ENCODE measurements at regions not wholly inside any gene's neighbourhood (a gene's known extent, or its start where the extent isn't known, plus 50 kb on each side); places are given as distances from the start of the nearest gene placed in this dataset.
"Not testable (repeated sequence)": the region's sequence is repeated elsewhere in the genome, so short reads cannot be mapped to it uniquely, and the experiment has no call there.

- no peak overlapping the region for H3K27ac Mint-ChIP-seq
- no peak for DNase-seq (ENCODE audit: low spot score)
- H3K9me3 Mint-ChIP-seq = no peaks in the 10 kb centered on the region
- H3K27me3 Mint-ChIP-seq (ENCODE audit: low read depth) = no peaks in the 10 kb centered on the region
- H3K4me3 Mint-ChIP-seq (ENCODE audit: low read depth) = no peak overlapping the region
- H3K36me3 Mint-ChIP-seq (ENCODE audit: low read depth) = no peaks in the 10 kb centered on the region
- no peaks in the 10 kb centered on the region for H3K4me1 Mint-ChIP-seq (ENCODE audit: low read depth)
- intact Hi-C loops (cut with micrococcal nuclease) = no loop called here
These were observed 743.3 kb downstream of the CD109 start for GRCh38 chr6:74439123-74439811.

DNA sequence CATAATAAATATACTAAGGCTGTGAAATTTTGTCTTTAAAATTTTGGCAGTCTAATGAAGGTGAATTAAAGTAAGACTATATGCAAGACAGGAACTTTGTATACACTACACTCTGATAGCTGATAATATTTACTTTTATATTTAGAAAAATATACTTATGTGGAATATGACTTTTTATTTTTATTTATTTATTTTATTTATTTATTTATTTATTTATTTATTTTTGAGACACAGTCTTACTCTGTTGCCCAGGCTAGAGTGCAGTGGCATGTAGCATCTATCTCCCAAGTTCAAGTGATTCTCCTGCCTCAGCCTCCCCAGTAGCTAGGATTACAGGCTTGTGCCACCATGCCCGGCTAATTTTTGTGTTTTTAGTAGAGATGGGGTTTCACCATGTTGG is 742.4 kb downstream of the CD109 start:
- H3K4me3 Mint-ChIP-seq (ENCODE audit: low read depth); DNase-seq (ENCODE audit: low spot score); H3K9me3 Mint-ChIP-seq; H3K36me3 Mint-ChIP-seq (ENCODE audit: low read depth); intact Hi-C loops (cut with micrococcal nuclease); H3K27ac Mint-ChIP-seq; H3K27me3 Mint-ChIP-seq (ENCODE audit: low read depth); H3K4me1 Mint-ChIP-seq (ENCODE audit: low read depth): not testable (repeated sequence)

DNA sequence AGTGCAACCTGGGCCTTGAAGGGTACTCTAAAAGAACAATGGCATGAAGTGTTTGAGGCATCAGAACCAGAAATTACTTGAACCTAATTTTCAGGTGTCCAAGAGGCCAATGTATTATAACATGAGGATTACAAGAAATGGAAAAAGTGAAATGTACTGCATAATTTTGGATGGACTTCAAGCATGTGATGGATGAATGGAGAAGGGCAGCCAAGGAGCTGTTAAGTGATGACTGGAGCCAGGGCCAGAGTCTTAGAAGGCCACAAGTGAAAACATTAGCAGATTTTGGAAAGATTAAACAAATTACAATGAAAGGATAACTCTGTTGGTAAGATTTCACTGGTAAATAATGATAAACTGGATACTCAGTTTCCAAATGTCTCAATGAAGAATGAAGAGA is 738.2 kb downstream of the CD109 start:
- intact Hi-C loops (cut with micrococcal nuclease) = no loop called here
- DNase-seq (ENCODE audit: low spot score) = no peak
- no peaks in the 10 kb centered on the region for H3K36me3 Mint-ChIP-seq (ENCODE audit: low read depth)
- H3K9me3 Mint-ChIP-seq = no peaks in the 10 kb centered on the region
- H3K27ac Mint-ChIP-seq = no peak overlapping the region
- no peaks in the 10 kb centered on the region for H3K4me1 Mint-ChIP-seq (ENCODE audit: low read depth)
- no peak overlapping the region for H3K4me3 Mint-ChIP-seq (ENCODE audit: low read depth)
- H3K27me3 Mint-ChIP-seq (ENCODE audit: low read depth) = no peaks in the 10 kb centered on the region

DNA sequence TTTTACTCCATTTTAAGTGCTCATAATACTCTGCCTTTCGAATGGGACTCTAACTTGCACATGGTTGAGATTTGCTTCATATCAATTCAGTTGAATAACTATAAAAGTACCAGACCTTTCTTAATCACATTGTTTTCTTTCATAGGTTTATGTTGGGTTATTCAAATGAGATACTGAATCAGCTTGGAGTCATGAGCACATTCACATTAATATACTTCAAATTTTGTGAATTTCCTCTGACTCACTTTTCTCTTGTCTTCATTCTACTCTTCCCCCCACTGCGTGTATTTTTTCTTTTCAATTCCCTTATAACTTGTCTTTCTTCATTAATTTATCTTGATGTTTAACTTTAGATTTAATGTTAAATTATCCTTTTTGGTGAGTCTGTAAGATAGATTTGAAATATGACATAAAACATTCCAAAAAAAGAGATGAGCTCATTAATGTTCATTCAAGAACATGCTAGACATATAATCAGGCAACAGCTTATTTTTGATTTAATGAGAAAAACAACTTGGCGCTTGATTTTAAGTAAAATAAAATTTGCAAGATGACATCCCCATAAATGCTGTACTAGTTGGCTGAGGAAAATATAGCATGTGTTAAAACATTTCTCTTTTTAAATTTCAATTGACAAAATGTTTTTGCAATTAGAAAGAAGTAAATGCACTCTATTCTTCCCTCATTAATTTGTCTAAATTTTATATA is 736.0 kb downstream of the CD109 start:
- H3K9me3 Mint-ChIP-seq = no peaks in the 10 kb centered on the region
- no peaks in the 10 kb centered on the region for H3K36me3 Mint-ChIP-seq (ENCODE audit: low read depth)
- no peak for DNase-seq (ENCODE audit: low spot score)
- intact Hi-C loops (cut with micrococcal nuclease) = no loop called here
- H3K4me1 Mint-ChIP-seq (ENCODE audit: low read depth) = no peaks in the 10 kb centered on the region
- no peak overlapping the region for H3K4me3 Mint-ChIP-seq (ENCODE audit: low read depth)
- H3K27me3 Mint-ChIP-seq (ENCODE audit: low read depth) = no peaks in the 10 kb centered on the region
- no peak overlapping the region for H3K27ac Mint-ChIP-seq

GRCh38 chr6:74420221-74420620 is 724.2 kb downstream of the CD109 start:
- no peaks in the 10 kb centered on the region for H3K36me3 Mint-ChIP-seq (ENCODE audit: low read depth)

GRCh38 chr6:74415056-74415455 is 719.1 kb downstream of the CD109 start:
- Mint-ChIP-seq H3K9me3 (no peaks in the 10 kb centered on the region), H3K27me3 (ENCODE audit: low read depth) (no peaks in the 10 kb centered on the region), H3K4me1 (ENCODE audit: low read depth) (no peaks in the 10 kb centered on the region), H3K4me3 (ENCODE audit: low read depth) (no peak overlapping the region), H3K27ac (no peak overlapping the region), H3K36me3 (ENCODE audit: low read depth) (no peaks in the 10 kb centered on the region)
- no peak for DNase-seq (ENCODE audit: low spot score)
- intact Hi-C loops (cut with micrococcal nuclease) = no loop called here

More at GRCh38 chr6:74420221-74420620, 724.2 kb downstream of the CD109 start:
- Mint-ChIP-seq H3K4me1 (ENCODE audit: low read depth) (no peaks in the 10 kb centered on the region), H3K4me3 (ENCODE audit: low read depth) (no peak overlapping the region), H3K27me3 (ENCODE audit: low read depth) (no peaks in the 10 kb centered on the region), H3K9me3 (peaks cover 24% of the 10 kb centered on the region), H3K27ac (no peak overlapping the region)
- intact Hi-C loops (cut with micrococcal nuclease) = no loop called here
- no peak for DNase-seq (ENCODE audit: low spot score)

DNA sequence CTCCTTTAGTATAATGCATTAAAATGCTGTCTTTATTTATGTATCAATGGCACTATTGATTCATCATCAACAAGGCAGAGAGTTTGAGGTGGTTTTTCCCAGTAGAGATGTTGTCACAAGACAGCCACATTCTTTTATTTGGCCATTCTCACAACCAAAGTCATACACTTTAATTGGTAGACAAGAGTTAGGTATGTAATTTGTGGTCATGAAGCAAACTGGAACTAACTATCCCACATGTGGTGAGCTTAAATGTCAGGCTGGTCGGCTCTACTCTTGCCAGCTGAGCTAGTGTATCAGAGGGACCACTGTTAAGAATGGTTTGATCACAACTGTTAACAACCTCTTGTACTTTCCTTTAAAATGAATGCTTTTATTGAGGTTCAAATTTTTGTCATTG is 714.6 kb downstream of the CD109 start:
- intact Hi-C loops (cut with micrococcal nuclease) = no loop called here
- H3K27ac Mint-ChIP-seq = no peak overlapping the region
- DNase-seq (ENCODE audit: low spot score) = no peak
- no peaks in the 10 kb centered on the region for H3K27me3 Mint-ChIP-seq (ENCODE audit: low read depth)
- no peak overlapping the region for H3K4me3 Mint-ChIP-seq (ENCODE audit: low read depth)
- no peaks in the 10 kb centered on the region for H3K36me3 Mint-ChIP-seq (ENCODE audit: low read depth)
- H3K9me3 Mint-ChIP-seq = no peaks in the 10 kb centered on the region
- no peaks in the 10 kb centered on the region for H3K4me1 Mint-ChIP-seq (ENCODE audit: low read depth)

DNA sequence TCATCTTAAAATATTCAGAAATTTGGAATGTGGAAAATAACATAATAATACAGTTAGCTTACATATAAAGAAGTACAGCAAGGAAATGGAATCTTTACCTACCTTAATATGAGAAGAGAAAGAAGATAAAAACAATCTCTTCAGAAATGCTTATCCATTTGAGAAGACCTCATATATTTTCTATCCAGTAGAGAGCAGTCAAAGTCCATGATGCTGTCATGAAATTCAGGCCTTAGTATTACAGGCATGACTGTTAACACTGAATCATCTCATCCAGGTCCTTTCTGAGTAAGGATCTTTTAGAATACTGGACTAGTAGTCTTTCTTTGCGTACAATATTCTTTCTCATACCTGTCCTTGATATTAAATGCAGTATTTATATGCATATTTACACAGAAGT is 713.4 kb downstream of the CD109 start:
- intact Hi-C loops (cut with micrococcal nuclease) = no loop called here
- DNase-seq (ENCODE audit: low spot score) = no peak
- Mint-ChIP-seq H3K4me3 (ENCODE audit: low read depth) (no peak overlapping the region), H3K4me1 (ENCODE audit: low read depth) (no peaks in the 10 kb centered on the region), H3K27me3 (ENCODE audit: low read depth) (no peaks in the 10 kb centered on the region), H3K9me3 (no peaks in the 10 kb centered on the region), H3K36me3 (ENCODE audit: low read depth) (no peaks in the 10 kb centered on the region), H3K27ac (no peak overlapping the region)

DNA sequence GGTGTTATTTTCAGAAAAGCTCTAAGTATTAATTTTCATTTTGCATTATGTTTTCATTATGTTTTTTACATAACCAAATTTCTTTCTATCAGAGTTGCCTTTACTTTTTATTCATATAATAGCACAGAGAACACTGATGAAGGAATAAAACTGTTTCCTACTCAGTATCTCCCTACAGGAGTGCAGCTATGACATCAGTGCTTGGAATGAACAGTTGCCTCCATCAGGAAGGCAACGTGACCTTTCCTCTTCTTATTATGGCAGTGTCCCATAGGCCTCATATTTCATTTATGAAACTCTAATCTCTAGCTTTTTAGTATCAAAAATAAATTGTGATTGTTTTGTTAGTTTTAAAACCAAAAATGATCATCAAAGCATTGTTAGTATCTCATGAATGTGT is 712.8 kb downstream of the CD109 start:
- no peaks in the 10 kb centered on the region for H3K36me3 Mint-ChIP-seq (ENCODE audit: low read depth)
- intact Hi-C loops (cut with micrococcal nuclease) = no loop called here
- no peak overlapping the region for H3K4me3 Mint-ChIP-seq (ENCODE audit: low read depth)
- H3K4me1 Mint-ChIP-seq (ENCODE audit: low read depth) = no peaks in the 10 kb centered on the region
- no peak for DNase-seq (ENCODE audit: low spot score)
- no peaks in the 10 kb centered on the region for H3K27me3 Mint-ChIP-seq (ENCODE audit: low read depth)
- no peaks in the 10 kb centered on the region for H3K9me3 Mint-ChIP-seq
- no peak overlapping the region for H3K27ac Mint-ChIP-seq

- H3K27me3 Mint-ChIP-seq (ENCODE audit: low read depth) = no peaks in the 10 kb centered on the region
- H3K36me3 Mint-ChIP-seq (ENCODE audit: low read depth) = no peaks in the 10 kb centered on the region
- H3K27ac Mint-ChIP-seq = no peak overlapping the region
- no peak overlapping the region for H3K4me3 Mint-ChIP-seq (ENCODE audit: low read depth)
- intact Hi-C loops (cut with micrococcal nuclease) = no loop called here
- no peak for DNase-seq (ENCODE audit: low spot score)
- peaks cover 11% of the 10 kb centered on the region for H3K9me3 Mint-ChIP-seq
- no peaks in the 10 kb centered on the region for H3K4me1 Mint-ChIP-seq (ENCODE audit: low read depth)
These were observed 708.4 kb downstream of the CD109 start for GRCh38 chr6:74404366-74404765.

DNA sequence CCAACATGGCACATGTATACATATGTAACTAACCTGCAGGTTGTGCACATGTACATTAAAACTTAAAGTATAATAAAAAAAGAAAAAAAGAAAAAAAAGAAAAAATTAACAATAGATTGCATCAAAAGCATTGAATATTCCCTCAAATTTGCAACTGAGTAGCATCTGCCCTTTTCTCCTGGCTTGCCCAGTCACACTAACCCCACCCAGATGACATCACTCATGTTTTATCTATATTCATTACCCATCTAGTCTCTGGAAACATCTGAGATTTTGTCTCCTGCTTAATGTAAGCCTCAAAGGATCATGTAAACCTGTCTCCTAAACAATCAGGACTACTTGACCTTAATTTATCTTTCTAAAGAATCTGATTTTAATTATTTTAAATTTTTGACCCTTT is 706.8 kb downstream of the CD109 start:
- Mint-ChIP-seq H3K36me3 (ENCODE audit: low read depth) (no peaks in the 10 kb centered on the region), H3K4me3 (ENCODE audit: low read depth) (no peak overlapping the region), H3K27me3 (ENCODE audit: low read depth) (no peaks in the 10 kb centered on the region), H3K4me1 (ENCODE audit: low read depth) (no peaks in the 10 kb centered on the region), H3K27ac (no peak overlapping the region), H3K9me3 (peaks cover 13% of the 10 kb centered on the region)
- DNase-seq (ENCODE audit: low spot score) = no peak
- intact Hi-C loops (cut with micrococcal nuclease) = no loop called here

DNA sequence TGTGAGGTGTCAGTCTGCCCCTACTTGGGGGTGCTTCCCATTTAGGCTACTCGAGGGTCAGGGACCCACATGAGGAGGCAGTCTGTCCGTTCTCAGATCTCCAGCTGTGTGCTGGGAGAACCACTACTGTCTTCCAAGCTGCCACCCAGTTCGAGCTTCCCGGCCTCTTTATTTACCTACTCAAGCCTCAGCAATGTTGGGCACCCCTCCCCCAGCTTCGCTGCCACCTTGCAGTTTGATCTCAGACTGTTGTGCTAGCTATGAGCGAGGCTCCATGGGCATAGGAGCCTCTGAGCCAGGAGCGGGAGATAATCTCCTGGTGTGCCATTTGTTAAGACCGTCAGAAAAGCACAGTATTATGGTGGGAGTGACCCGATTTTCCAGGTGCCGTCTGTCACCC is 682.4 kb downstream of the CD109 start:
- H3K27me3 Mint-ChIP-seq (ENCODE audit: low read depth); intact Hi-C loops (cut with micrococcal nuclease): not testable (repeated sequence)

GRCh38 chr6:74369556-74369993 is 673.6 kb downstream of the CD109 start:
- Mint-ChIP-seq H3K4me1 (ENCODE audit: low read depth) (no peaks in the 10 kb centered on the region), H3K9me3 (peaks cover 3% of the 10 kb centered on the region), H3K27ac (no peak overlapping the region), H3K36me3 (ENCODE audit: low read depth) (no peaks in the 10 kb centered on the region), H3K27me3 (ENCODE audit: low read depth) (no peaks in the 10 kb centered on the region), H3K4me3 (ENCODE audit: low read depth) (no peak overlapping the region)
- intact Hi-C loops (cut with micrococcal nuclease) = no loop called here
- no peak for DNase-seq (ENCODE audit: low spot score)

More for the DNA sequence above, 682.4 kb downstream of the CD109 start:
- H3K4me1 Mint-ChIP-seq (ENCODE audit: low read depth); H3K27ac Mint-ChIP-seq; DNase-seq (ENCODE audit: low spot score); H3K36me3 Mint-ChIP-seq (ENCODE audit: low read depth); H3K4me3 Mint-ChIP-seq (ENCODE audit: low read depth); H3K9me3 Mint-ChIP-seq: not testable (repeated sequence)

Data from activated T-helper 2 cell treated with anti-CD3 and anti-CD28 coated beads, Interferon-gamma antibody, Interleukin-2, Interleukin-4, amounts not matched to agents 10 μg/mL and 5 μg/mL and 100 μg/mL, durations not matched to agents 14 hours and 24 hours and 36 hours (primary cell).